ENCODE measurements at regions not wholly inside any gene's neighbourhood (a gene's known extent, or its start where the extent isn't known, plus 50 kb on each side); places are given as distances from the start of the nearest gene placed in this dataset.

- no peak for DNase-seq
Measured at GRCh38 chrX:22818061-22818460, 181.7 kb upstream of the DDX53 start.

DNA sequence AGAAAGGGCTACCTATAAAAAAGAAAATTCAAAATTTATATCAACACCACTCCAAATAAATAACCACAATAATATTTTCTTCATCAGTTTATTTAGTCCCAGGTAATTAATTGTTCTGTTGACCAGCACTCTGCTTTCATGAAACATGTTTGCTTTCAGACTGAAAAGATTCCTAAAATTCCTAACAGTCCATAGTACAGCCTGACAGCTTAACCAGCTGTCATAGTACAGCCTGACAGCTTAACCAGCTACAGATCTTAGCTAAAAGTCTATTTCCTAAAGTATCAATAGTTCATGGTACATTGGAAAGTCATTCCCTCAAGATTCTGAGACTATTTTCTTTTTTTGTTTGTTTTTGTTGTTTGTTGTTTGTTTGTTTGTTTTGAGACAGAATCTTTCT lies 144.1 kb upstream of the DDX53 start:
- DNase-seq, result no peak

GRCh38 chrX:22859642-22860041 lies 140.1 kb upstream of the DDX53 start:
- DNase-seq, result no peak

DNA sequence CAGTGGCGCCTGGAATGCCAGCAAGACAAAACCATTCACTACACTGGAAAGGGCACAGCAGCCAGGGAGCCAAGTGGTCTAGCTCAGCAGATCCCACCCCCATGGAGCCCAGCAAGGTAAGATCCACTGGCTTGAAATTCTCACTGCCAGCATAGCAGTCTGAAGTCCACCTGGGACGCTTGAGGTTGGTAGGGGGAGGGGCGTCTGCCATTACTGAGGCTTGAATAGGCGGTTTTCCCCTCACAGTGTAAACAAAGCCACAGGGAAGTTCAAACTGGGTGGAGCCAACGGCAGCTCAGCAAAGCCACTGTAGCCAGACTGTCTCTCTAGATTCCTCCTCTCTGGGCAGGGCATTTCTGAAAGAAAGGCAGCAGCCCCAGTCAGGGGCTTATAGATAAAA lies 133.0 kb upstream of the DDX53 start:
- DNase-seq, result peak; percentile 2

DNA sequence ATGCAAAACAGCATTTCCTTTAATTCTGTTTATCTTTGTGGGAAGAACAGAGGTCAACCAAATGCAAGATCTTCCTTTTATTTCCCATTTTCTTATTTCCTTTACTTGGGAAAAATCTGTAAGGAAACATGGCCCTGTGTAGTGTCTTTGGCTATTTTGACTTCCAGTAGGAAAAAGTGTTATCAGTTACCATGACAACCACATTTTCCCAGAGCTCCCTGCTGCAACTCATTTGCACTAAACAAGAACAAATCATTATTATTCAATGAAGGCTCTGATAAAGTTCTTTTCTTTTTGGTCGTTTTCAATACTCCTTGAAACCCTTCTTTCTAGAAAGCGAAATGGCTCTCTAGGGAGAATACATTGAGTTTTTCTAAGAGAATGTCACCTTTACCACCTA lies 117.2 kb upstream of the DDX53 start:
- DNase-seq, result no peak

DNA sequence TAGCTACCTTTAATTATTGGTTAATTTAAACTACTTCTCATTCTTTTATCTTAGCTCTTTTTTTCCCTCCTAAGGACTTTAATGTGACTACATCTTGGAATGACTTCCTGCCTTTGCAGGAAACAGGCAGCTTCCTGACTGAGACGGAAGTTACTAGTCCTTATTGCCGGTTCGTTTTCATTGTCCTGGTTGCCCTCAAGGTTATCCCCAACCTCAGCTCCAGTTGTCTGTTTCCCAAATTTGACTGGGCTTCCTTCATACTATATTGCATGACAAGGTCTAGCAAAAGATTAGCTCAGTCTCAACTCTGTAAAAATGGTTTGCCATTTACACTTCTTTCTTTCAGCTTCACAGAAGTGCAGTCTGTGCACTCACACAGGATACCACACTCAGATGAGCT lies 109.9 kb upstream of the DDX53 start:
- DNase-seq, result no peak

GRCh38 chrX:22912616-22913015 lies 87.1 kb upstream of the DDX53 start:
- DNase-seq, result no peak

DNA sequence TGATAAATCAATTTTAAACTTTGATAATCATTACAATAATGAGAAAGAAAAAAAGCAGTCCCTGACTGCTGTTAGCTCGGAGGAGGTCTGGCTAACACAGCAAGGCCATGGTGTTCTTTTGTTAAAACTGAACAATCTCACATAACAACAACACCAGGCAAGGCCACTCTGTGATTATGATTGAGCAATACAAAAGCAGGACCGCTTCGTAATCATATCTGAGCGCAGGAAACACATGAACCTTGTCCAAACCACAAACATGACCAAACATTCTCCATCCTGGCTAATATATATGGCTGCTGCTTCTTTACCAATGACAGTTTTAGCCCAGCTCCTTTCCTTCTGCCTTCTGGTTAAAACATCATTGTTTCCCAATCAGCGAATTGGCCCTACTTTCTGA lies 76.8 kb upstream of the DDX53 start:
- no peak for DNase-seq

GRCh38 chrX:22934640-22935039 lies 65.1 kb upstream of the DDX53 start:
- DNase-seq, result no peak

DNA sequence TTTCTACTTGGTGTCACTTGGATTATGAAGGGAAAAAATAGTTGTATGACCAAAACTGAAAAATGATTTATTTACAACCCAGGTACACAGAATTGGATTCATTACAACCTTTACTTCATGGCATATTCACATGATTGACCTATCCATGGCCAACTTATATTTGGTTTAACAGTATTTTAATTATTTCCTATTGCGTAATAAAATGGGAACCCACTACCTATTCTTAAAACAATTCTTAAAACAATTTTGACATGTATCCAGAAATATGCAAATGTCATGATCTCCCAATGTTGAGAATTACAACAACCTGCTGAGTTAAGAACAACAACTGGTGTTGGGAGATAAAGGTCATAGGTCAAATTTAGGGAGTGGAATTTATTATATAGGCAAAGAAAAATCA lies 54.8 kb upstream of the DDX53 start:
- no peak for DNase-seq

All from RPMI8226 (cell line).